B cell (primary cell): ENCODE measurements at regions not wholly inside any gene's neighbourhood (a gene's known extent, or its start where the extent isn't known, plus 50 kb on each side); places are given as distances from the start of the nearest gene placed in this dataset.

Experiments used
- ATAC-seq: fragments of 200-7000 bp; cut with Tn5 transposase; one replicate; pipeline ENCODE4 v1.10.0; 2021; ENCODE audit warnings: low read depth, mild to moderate bottlenecking, moderate number of reproducible peaks, moderate library complexity
- CTCF ChIA-PET: fragments of 350-600 bp; sonication (Branson Sonifier 250); formaldehyde crosslinking; loops from one replicate; lab custom pipeline; 2021; ENCODE audit warnings: antibody characterized with exemption, inconsistent platforms; lab: Charles Lee
- POLR2A ChIA-PET: fragments of 350-600 bp; sonication (Branson Sonifier 250); formaldehyde crosslinking; loops from one replicate; lab custom pipeline; 2021; ENCODE audit warnings: antibody characterized with exemption; lab: Charles Lee
- DNase-seq: peaks from one replicate; pipeline ENCODE4 v3.0.0; 2013
- H2AFZ ChIP-seq: 2 replicates; pipeline ENCODE4 v1.6.1; 2012; ENCODE audit warnings: mild to moderate bottlenecking, low read depth, low read length; ENCODE audit not compliant: insufficient read depth, poor library complexity, severe bottlenecking
- H3K27ac ChIP-seq, 2 donors: 1 replicate in 1 of 2; 2 replicates in 1 of 2; pipeline ENCODE4 v1.5.1; 2012 to 2013; ENCODE audit warnings: low read length in 2 of 2, mild to moderate bottlenecking in 2 of 2, moderate library complexity in 1 of 2
- H3K27me3 ChIP-seq, 4 experiments: fragments of 200-600 bp in 1 of 4; sonication (generic) in 1 of 4; replicated peaks in 1 of 4; 1 replicate in 2 of 4; 2 replicates in 2 of 4; pipeline versions ENCODE4 v1.6.1 to v1.7.0; 2013 to 2016; ENCODE audit warnings: low read length in 3 of 4, mild to moderate bottlenecking in 2 of 4, mixed read lengths in 1 of 4, moderate library complexity in 1 of 4; ENCODE audit not compliant: insufficient read depth in 4 of 4, control insufficient read depth in 3 of 4; ENCODE audit errors: control extremely low read depth in 1 of 4
- H3K36me3 ChIP-seq, 2 experiments: replicated peaks in 1 of 2; 1 replicate in 1 of 2; 2 replicates in 1 of 2; pipeline versions ENCODE4 v1.6.1 to v1.7.1; 2013; ENCODE audit warnings: low read length in 1 of 2; ENCODE audit not compliant: insufficient read depth in 2 of 2, control insufficient read depth in 1 of 2; ENCODE audit errors: control extremely low read depth in 1 of 2, extremely low read depth in 1 of 2
- H3K4me1 ChIP-seq, 2 donors: fragments of 200-600 bp in 1 of 2; sonication (generic) in 1 of 2; 1 replicate in 1 of 2; 2 replicates in 1 of 2; pipeline versions ENCODE4 v1.5.1 to v1.6.1; 2013 to 2017; ENCODE audit warnings: low read length in 2 of 2; ENCODE audit not compliant: control insufficient read depth in 2 of 2, insufficient read depth in 2 of 2
- H3K4me2 ChIP-seq: replicated peaks from 2 replicates; pipeline ENCODE3; 2012; ENCODE audit warnings: mild to moderate bottlenecking, low read depth, low read length; ENCODE audit not compliant: poor library complexity, severe bottlenecking
- H3K4me3 ChIP-seq, 5 experiments: fragments of 200-600 bp in 1 of 5; sonication (generic) in 1 of 5; 1 replicate in 3 of 5; 2 replicates in 2 of 5; pipeline versions ENCODE4 v1.5.1 to v1.7.0; 2011 to 2016; ENCODE audit warnings: low read length in 4 of 5, mild to moderate bottlenecking in 4 of 5, low read depth in 2 of 5, control low read depth in 1 of 5, moderate library complexity in 1 of 5; ENCODE audit not compliant: insufficient read depth in 1 of 5; ENCODE audit errors: control extremely low read depth in 1 of 5, extremely low read depth in 1 of 5
- H3K79me2 ChIP-seq: fragments of 200-600 bp; sonication (generic); one replicate; pipeline ENCODE4 v1.6.0; 2016; ENCODE audit warnings: low read length; ENCODE audit not compliant: control insufficient read depth, insufficient read depth
- H3K9ac ChIP-seq: fragments of 200-600 bp; sonication (generic); 2 replicates; pipeline ENCODE4 v1.6.1; 2017; ENCODE audit warnings: mild to moderate bottlenecking, low read length, moderate library complexity
- H3K9me3 ChIP-seq, 3 donors: one replicate each; pipeline versions ENCODE4 v1.6.1 to v1.7.1; 2013; ENCODE audit warnings: low read length in 2 of 3; ENCODE audit not compliant: control insufficient read depth in 2 of 3, insufficient read depth in 1 of 3; ENCODE audit errors: control extremely low read depth in 1 of 3
- H4K20me1 ChIP-seq: 2 replicates; pipeline ENCODE4 v1.6.0; 2012; ENCODE audit warnings: mild to moderate bottlenecking, low read length; ENCODE audit not compliant: insufficient read depth, control insufficient read depth, poor library complexity, severe bottlenecking
- H3K27ac Mint-ChIP-seq: one replicate; pipeline ENCODE4 v1.8.0; 2021; ENCODE audit warnings: mixed read lengths
- H3K27me3 Mint-ChIP-seq: one replicate; pipeline ENCODE4 v1.8.0; 2021; ENCODE audit warnings: mixed read lengths
- H3K4me1 Mint-ChIP-seq: one replicate; pipeline ENCODE4 v1.8.0; 2021; ENCODE audit warnings: mixed read lengths
- H3K4me3 Mint-ChIP-seq: one replicate; pipeline ENCODE4 v1.8.0; 2021; ENCODE audit warnings: mixed read lengths
- H3K9me3 Mint-ChIP-seq: one replicate; pipeline ENCODE4 v1.8.0; 2022; ENCODE audit warnings: mixed read lengths; ENCODE audit not compliant: insufficient read depth
- EZH2 ChIP-seq: IDR thresholded peaks from 2 replicates; pipeline ENCODE4 v1.6.1; 2012; ENCODE audit warnings: borderline replicate concordance, low read depth, mild to moderate bottlenecking, moderate library complexity, low read length; ENCODE audit not compliant: insufficient read depth, poor library complexity, severe bottlenecking
- WGBS: methylation state at CpG from one replicate; pipeline ENCODE4 v1.1.5; 2013; ENCODE audit warnings: missing lambda C conversion rate; ENCODE audit not compliant: insufficient coverage; 5-methylcytosine and 5-hydroxymethylcytosine counted together
- intact Hi-C: fragments of 100-400 bp; cut with micrococcal nuclease; formaldehyde crosslinking; loops from one replicate; pipeline ENCODE4 v1.10.0; 2022
- TF ChIP-seq, protein P1 (sequence below): fragments of 200-600 bp; IDR thresholded peaks from one replicate; pipeline ENCODE4 v1.8.0; 2022; ENCODE audit warnings: antibody characterized with exemption, mild to moderate bottlenecking

DNA sequence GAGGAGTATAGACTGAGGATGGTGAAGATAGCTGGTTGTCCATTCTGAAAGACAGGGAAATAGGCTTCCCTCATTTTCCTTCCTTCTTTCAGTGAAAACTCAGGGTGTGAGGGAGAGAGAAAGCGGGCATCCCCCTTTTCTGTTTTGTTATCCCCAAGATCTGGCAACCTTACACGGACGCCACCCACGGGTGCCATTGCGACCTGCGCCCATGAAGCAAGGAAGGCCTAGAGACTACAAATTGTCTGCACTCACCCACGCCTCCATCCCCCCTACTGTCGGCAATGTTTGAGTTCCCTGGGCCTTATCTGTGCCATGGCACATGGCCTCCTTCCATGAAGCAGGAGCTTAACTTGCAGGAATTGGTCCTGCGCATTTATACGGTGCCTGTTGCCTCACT lies 115.0 kb upstream of the IGF1 start:
- H3K27ac ChIP-seq, result no peak overlapping the region
- no peak overlapping the region for H3K4me2 ChIP-seq
- Mint-ChIP-seq H3K27ac (no peak overlapping the region), H3K4me3 (no peak overlapping the region), H3K9me3 (no peaks in the 10 kb centered on the region), H3K4me1 (no peaks in the 10 kb centered on the region), H3K27me3 (no peaks in the 10 kb centered on the region)
- ChIA-PET CTCF (no interaction called here), POLR2A (no interaction called here)
- no peak overlapping the region for H3K4me3 ChIP-seq
- DNase-seq, result no peak
- H4K20me1 ChIP-seq, result no peaks in the 10 kb centered on the region
- H3K79me2 ChIP-seq, result no peaks in the 10 kb centered on the region
- no peaks in the 10 kb centered on the region for H3K36me3 ChIP-seq
- no peaks in the 10 kb centered on the region for H3K27me3 ChIP-seq
- H3K4me1 ChIP-seq, result no peaks in the 10 kb centered on the region
- H2AFZ ChIP-seq, result no peak overlapping the region
- no peak for TF ChIP-seq EZH2
- TF ChIP-seq, protein P1, sequence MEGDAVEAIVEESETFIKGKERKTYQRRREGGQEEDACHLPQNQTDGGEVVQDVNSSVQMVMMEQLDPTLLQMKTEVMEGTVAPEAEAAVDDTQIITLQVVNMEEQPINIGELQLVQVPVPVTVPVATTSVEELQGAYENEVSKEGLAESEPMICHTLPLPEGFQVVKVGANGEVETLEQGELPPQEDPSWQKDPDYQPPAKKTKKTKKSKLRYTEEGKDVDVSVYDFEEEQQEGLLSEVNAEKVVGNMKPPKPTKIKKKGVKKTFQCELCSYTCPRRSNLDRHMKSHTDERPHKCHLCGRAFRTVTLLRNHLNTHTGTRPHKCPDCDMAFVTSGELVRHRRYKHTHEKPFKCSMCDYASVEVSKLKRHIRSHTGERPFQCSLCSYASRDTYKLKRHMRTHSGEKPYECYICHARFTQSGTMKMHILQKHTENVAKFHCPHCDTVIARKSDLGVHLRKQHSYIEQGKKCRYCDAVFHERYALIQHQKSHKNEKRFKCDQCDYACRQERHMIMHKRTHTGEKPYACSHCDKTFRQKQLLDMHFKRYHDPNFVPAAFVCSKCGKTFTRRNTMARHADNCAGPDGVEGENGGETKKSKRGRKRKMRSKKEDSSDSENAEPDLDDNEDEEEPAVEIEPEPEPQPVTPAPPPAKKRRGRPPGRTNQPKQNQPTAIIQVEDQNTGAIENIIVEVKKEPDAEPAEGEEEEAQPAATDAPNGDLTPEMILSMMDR, result no peak
- ATAC-seq, result no peak
- H3K9me3 ChIP-seq, result no peaks in the 10 kb centered on the region
- 97% methylated on average over 9 of the region's 10 CpGs for WGBS
- intact Hi-C loops, result no loop called here
- H3K9ac ChIP-seq, result no peak overlapping the region

DNA sequence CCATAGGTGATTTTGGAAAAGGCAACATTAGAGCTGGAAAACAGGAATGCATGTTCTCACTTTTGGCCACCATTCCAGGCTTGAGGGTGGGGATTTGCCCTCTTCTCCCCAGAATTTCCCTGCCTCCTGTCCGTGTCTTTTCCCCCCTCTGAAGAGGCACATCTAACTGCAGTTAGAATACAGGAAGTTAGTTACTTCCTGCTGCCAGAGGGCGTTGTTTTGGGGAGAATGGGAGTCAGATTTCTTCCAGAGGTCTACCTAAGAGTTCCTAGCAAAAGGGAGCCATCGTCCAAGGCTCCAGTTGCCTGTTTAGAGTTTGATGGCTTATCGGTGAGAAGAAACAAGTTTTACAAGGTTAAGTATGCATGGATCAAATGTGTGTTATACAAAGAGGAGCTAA lies 112.8 kb upstream of the IGF1 start:
- Mint-ChIP-seq H3K4me1 (no peaks in the 10 kb centered on the region), H3K27ac (no peak overlapping the region), H3K4me3 (no peak overlapping the region), H3K9me3 (no peaks in the 10 kb centered on the region), H3K27me3 (no peaks in the 10 kb centered on the region)
- no peak overlapping the region for H3K4me2 ChIP-seq
- no peak overlapping the region for H3K4me3 ChIP-seq
- no peaks in the 10 kb centered on the region for H3K36me3 ChIP-seq
- no peak overlapping the region for H3K9ac ChIP-seq
- H3K27ac ChIP-seq, result no peak overlapping the region
- intact Hi-C loops, result no loop called here
- H3K4me1 ChIP-seq, result no peaks in the 10 kb centered on the region
- H4K20me1 ChIP-seq, result no peaks in the 10 kb centered on the region
- ChIA-PET POLR2A (no interaction called here), CTCF (no interaction called here)
- WGBS, result 66% methylated on average over 3 of the region's 4 CpGs
- H3K27me3 ChIP-seq, result no peaks in the 10 kb centered on the region
- no peaks in the 10 kb centered on the region for H3K9me3 ChIP-seq
- H2AFZ ChIP-seq, result no peak overlapping the region
- DNase-seq (no peak), ATAC-seq (no peak)
- no peak for TF ChIP-seq EZH2
- TF ChIP-seq, protein P1, result no peak
- no peaks in the 10 kb centered on the region for H3K79me2 ChIP-seq
